ENCODE measurements at regions not wholly inside any gene's neighbourhood (a gene's known extent, or its start where the extent isn't known, plus 50 kb on each side); places are given as distances from the start of the nearest gene placed in this dataset.

DNA sequence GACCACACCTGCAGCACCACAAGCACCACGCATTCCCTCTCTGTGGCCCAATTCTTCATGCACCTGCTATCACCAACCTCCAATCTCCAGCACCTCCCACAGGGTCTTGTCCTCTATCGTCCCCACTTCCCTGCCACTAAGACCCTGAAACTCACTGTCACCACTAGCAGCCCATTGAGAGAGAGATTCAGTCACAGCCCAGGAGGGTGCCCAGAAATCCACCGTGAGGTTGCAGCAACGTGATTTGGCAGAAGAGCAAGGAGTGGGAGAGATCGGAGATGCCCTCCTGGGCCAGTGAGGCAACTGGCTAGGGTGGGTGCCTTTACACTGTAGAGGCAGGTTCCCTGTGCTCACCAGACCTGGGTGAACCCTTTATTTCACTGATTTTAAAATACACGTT lies 90.1 kb downstream of the ANKRD60 start:
- DNase-seq: no peak

- DNase-seq: no peak
Observed at GRCh38 chr20:58137651-58138265, 90.7 kb downstream of the ANKRD60 start.

DNA sequence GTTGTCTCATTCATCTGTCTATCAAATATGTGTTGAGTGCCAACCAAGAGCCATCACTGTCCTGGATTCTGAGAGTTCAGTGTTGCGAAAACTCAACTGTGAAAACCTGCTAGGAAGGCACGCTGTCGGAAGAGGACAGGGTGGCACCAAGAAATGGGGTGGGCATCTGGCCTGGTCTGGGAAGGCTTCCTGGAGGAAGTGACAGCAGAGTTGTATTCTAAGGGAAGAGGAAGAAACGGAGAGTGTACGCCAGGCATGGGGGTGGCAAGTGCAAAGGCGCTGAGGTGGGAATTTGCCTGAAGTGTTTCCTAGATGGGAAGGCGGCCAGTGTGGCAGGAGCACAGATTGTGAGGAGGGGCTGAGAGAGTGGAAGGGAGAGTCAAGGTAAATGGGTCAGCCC lies 91.2 kb downstream of the ANKRD60 start:
- DNase-seq: no peak

GRCh38 chr20:58136149-58136484 lies 92.3 kb downstream of the ANKRD60 start:
- no peak for DNase-seq

GRCh38 chr20:58135441-58136148 lies 92.9 kb downstream of the ANKRD60 start:
- DNase-seq: no peak

- no peak for DNase-seq
Observed at GRCh38 chr20:58133020-58133808, 95.2 kb downstream of the ANKRD60 start.

GRCh38 chr20:58131551-58132142 lies 96.8 kb downstream of the ANKRD60 start:
- no peak for DNase-seq

DNA sequence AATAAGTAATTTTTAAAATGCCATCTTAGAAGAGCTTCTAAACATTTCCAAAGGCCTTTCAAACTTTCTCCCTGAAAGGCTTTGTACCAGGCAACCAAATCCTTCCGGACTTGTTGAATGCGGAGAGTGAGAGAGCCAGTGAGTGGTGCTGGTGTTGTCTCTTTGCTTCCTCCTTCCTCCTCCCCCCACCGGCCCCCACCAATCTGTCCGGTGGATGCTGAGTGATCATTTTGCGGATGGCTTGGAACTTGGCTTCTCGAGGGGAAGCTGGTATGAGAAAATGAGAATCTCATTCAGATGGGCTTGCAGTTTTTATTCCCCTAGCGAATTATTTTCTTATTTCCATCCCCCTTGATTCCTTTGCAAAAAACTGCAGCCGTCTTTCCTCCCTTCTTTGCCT lies 97.3 kb downstream of the ANKRD60 start:
- DNase-seq: no peak

DNA sequence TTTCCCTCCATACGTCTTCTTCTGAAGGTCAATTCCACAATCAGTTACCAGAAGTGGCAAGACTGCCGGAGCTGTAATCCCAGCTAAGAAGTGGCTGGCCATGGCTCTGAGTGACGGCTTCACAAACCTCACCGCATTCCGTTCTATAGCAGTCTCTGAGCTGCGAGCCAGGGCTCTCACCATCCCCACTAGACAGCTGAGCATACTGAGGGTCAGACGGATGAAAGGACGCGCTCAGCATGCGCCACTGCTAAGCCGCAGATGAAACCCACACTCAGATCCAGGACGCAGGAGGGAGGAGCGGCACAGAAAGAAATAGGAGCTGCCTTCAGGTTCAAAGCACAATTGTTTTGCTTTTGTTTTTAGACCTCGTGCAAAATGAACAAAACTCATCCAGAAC lies 97.9 kb downstream of the ANKRD60 start:
- DNase-seq: no peak

DNA sequence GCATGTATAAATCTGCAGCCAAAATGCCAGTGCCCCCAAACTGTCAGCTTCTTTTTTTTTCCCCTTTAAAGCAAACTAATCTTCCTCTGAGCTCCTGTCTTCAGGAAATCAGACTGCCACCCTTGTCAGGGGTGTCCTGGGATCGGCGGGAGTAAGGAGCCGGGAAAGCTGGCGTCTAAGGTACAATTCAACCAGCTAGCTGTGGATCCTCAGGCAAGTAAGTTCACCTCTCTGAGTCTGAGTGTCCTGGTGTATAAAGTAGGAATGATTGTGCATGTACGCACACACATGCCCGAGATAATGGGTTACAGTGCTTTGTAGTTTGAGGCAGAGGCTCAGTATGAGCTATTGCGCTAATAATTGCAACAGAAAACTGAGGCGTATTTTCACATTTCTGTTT lies 98.3 kb downstream of the ANKRD60 start:
- no peak for DNase-seq

- DNase-seq: no peak
Observed at GRCh38 chr20:58129721-58130151, 98.7 kb downstream of the ANKRD60 start.

- no peak for DNase-seq
Observed at GRCh38 chr20:58128635-58129625, 99.5 kb downstream of the ANKRD60 start.

DNA sequence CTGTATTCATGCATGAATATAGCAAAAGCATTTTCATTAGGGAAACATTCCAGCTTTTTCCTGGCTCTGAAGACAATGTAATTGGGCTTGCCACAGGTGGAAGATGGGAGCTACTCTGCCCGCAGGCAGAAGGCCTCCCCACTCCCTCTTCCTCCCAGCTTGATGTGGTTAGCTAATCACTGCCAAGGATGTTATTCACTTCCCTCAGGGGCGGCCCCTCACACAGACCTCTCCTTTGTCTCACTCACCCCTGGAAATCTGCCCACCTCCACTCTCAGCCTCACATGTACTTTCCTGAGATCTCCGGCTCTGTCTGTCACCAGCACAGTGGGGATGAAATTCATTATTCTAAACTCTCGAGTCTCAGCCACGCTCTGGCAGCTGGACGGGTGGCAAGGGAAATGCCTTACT lies 100.7 kb downstream of the ANKRD60 start:
- no peak for DNase-seq

DNA sequence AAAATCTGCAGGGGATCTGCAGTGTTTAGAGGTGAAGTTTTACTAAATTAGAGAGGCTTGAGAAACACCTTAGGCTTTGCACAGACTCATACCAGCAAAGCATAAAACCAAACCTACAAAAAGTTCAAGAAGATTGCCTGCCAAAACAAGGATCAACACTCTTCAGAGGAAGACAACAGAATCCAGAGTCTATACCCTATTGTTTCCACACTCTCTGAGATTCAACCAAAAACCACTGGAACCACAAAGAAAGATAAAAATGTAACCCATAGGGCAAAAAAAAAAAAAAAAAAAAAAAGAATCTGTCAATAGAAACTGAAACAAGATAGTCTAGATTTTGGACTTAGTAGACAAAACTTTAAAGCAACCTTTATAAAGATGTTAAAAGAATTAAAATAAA lies 102.7 kb downstream of the ANKRD60 start:
- no peak for DNase-seq

- DNase-seq: no peak
Observed at GRCh38 chr20:58117944-58118343, 110.5 kb downstream of the ANKRD60 start.

DNA sequence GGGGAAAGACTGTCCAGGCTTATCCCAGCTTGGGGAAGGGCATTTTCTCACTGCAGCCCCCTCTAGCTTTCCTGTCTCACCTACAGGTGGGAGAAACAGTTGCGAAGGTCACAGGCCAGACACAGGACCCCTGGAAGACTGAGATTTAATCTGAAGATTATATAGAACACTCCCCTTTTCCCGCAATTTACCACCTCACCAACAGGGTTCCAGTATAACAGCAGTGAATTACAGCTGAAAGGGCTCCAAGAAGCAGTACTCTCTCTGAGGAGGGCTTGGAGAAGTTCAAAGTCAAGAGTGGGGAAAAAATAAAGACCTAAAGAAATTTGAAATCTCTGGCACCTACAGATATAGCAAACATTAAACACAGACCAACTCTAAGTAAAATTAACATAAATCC lies 111.9 kb downstream of the ANKRD60 start:
- no peak for DNase-seq

DNA sequence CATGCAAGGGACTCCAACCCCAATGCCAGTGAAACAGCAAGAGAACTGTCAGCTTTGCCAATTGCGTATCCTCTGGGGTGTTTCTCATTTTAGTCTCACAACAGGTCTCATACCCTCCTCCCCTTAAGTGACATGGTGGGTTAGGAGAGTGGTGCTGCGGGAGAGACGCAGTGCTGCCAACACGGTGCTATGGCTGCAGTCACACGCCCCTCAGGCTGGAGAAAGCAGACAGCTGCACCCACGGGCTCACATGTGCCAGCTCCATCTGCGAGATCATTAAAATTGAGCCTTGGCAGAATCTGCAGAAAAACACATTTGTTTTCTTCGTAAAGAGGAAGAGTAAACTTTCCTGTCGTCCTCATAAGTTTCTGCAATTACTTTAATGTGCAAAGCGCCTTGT lies 114.7 kb downstream of the ANKRD60 start:
- no peak for DNase-seq

- DNase-seq: no peak
Observed at GRCh38 chr20:58112017-58112781, 116.3 kb downstream of the ANKRD60 start.

- no peak for DNase-seq
Observed at GRCh38 chr20:58111310-58112016, 117.0 kb downstream of the ANKRD60 start.

GRCh38 chr20:58109918-58110635 lies 118.4 kb downstream of the ANKRD60 start:
- no peak for DNase-seq

Data from effector CD4-positive, alpha-beta T cell (primary cell).